GM06990 (cell line): ENCODE measurements at regions not wholly inside any gene's neighbourhood (a gene's known extent, or its start where the extent isn't known, plus 50 kb on each side); places are given as distances from the start of the nearest gene placed in this dataset.

ENCODE experiments used
- DNase-seq: peaks from one replicate; pipeline ENCODE4 v3.0.0-alpha.2; 2011; ENCODE audit not compliant: insufficient read length; ENCODE audit errors: extremely low read depth
- H3K27me3 ChIP-seq: replicated peaks from 2 replicates; pipeline ENCODE4 v1.6.0; 2011; ENCODE audit warnings: low read length; ENCODE audit not compliant: control insufficient read depth, insufficient read depth
- H3K36me3 ChIP-seq: 2 replicates; pipeline ENCODE4 v1.5.1; 2011; ENCODE audit warnings: low read length; ENCODE audit not compliant: control insufficient read depth, insufficient read depth
- H3K4me3 ChIP-seq: replicated peaks from 2 replicates; pipeline ENCODE4 v1.5.1; 2011; ENCODE audit warnings: low read depth, mild to moderate bottlenecking, control low read depth, low read length
- CTCF ChIP-seq: IDR thresholded peaks from 2 replicates; pipeline ENCODE4 v1.5.1; 2011; ENCODE audit warnings: low read length, control low read depth, mild to moderate bottlenecking, inconsistent platforms; ENCODE audit not compliant: insufficient read depth, poor library complexity, severe bottlenecking

GRCh38 chr10:121183236-121183635 lies 332.1 kb downstream of the WDR11 start:
- Histone ChIP-seq H3K27me3 (no peaks in the 10 kb centered on the region; the same call in 1 of the 2 replicates), H3K4me3 (no peak overlapping the region), H3K36me3 (no peaks in the 10 kb centered on the region)
- no peak for TF ChIP-seq CTCF
- DNase-seq: no peak

GRCh38 chr10:121183707-121184106 lies 332.5 kb downstream of the WDR11 start:
- TF ChIP-seq CTCF: no peak
- no peak for DNase-seq
- no peak overlapping the region for H3K4me3 ChIP-seq
- no peaks in the 10 kb centered on the region; the same call in 1 of the 2 replicates for H3K27me3 ChIP-seq
- H3K36me3 ChIP-seq: no peaks in the 10 kb centered on the region

GRCh38 chr10:121185816-121186455 lies 334.8 kb downstream of the WDR11 start:
- Histone ChIP-seq H3K36me3 (no peaks in the 10 kb centered on the region), H3K27me3 (no peaks in the 10 kb centered on the region; the same call in 1 of the 2 replicates)
- no peak for TF ChIP-seq CTCF

GRCh38 chr10:121187391-121187790 lies 336.2 kb downstream of the WDR11 start:
- Histone ChIP-seq H3K27me3 (no peaks in the 10 kb centered on the region; the same call in 1 of the 2 replicates), H3K4me3 (no peak overlapping the region), H3K36me3 (no peaks in the 10 kb centered on the region)
- no peak for DNase-seq
- TF ChIP-seq CTCF: no peak

More at GRCh38 chr10:121185816-121186455, 334.8 kb downstream of the WDR11 start:
- no peak overlapping the region for H3K4me3 ChIP-seq
- no peak for DNase-seq

- no peak overlapping the region for H3K4me3 ChIP-seq
- TF ChIP-seq CTCF: no peak
- no peak for DNase-seq
- H3K27me3 ChIP-seq: no peaks in the 10 kb centered on the region; the same call in 1 of the 2 replicates
- H3K36me3 ChIP-seq: no peaks in the 10 kb centered on the region
Measured at GRCh38 chr10:121188005-121188404, 336.8 kb downstream of the WDR11 start.
